SK-N-SH (cell line): ENCODE measurements at regions not wholly inside any gene's neighbourhood (a gene's known extent, or its start where the extent isn't known, plus 50 kb on each side); places are given as distances from the start of the nearest gene placed in this dataset.

Source experiments
- CTCF ChIA-PET: fragments of 300-600, 350-600 bp; formaldehyde crosslinking; extraction: SDS; loops from one replicate; lab custom pipeline; 2021; lab: Yijun Ruan, JAX
- POLR2A ChIA-PET: fragments of 350-600 bp; sonication (Branson Sonifier 250); formaldehyde crosslinking; extraction: SDS; loops from one replicate; lab custom pipeline; 2020; ENCODE audit warnings: antibody characterized with exemption, inconsistent platforms; lab: Yijun Ruan, JAX
- DNase-seq: peaks from one replicate; pipeline ENCODE4 v3.0.0; 2012
- H2AFZ ChIP-seq: fragments of 200-600 bp; sonication (generic); 2 replicates; pipeline ENCODE4 v1.8.1; 2016; ENCODE audit warnings: antibody characterized with exemption, mild to moderate bottlenecking, low read depth
- H3F3A ChIP-seq: fragments of 200-600 bp; sonication (generic); replicated peaks from 2 replicates; pipeline ENCODE3; 2016; ENCODE audit warnings: antibody characterized with exemption, mild to moderate bottlenecking; ENCODE audit not compliant: insufficient read depth
- H3K27ac ChIP-seq, 2 experiments: fragments of 200-500 bp in 1 of 2; fragments of 200-600 bp in 1 of 2; sonication (Bioruptor generic) in 1 of 2; sonication (generic), shearing (Covaris generic) in 1 of 2; 2 replicates each; pipeline versions ENCODE4 v1.5.1 to v1.6.1; 2014 to 2016; ENCODE audit warnings: low read depth in 2 of 2, inconsistent platforms in 1 of 2, low read length in 1 of 2, mild to moderate bottlenecking in 1 of 2, mixed read lengths in 1 of 2
- H3K27me3 ChIP-seq: fragments of 200-600 bp; sonication (generic), shearing (Covaris generic); 2 replicates; pipeline ENCODE4 v1.6.1; 2016; ENCODE audit warnings: mixed run types; ENCODE audit not compliant: insufficient read depth
- H3K36me3 ChIP-seq, 2 experiments: fragments of 200-500 bp in 1 of 2; fragments of 200-600 bp in 1 of 2; sonication (Bioruptor generic) in 1 of 2; sonication (generic) in 1 of 2; replicated peaks in 1 of 2; 2 replicates each; pipeline versions ENCODE3 to v1.5.1; 2014 to 2016; ENCODE audit warnings: low read length in 1 of 2, mild to moderate bottlenecking in 1 of 2; ENCODE audit not compliant: insufficient read depth in 2 of 2, control insufficient read depth in 1 of 2
- H3K4me1 ChIP-seq, 2 experiments: fragments of 200-500 bp in 1 of 2; fragments of 200-600 bp in 1 of 2; sonication (Bioruptor generic) in 1 of 2; sonication (generic), shearing (Covaris generic) in 1 of 2; 2 replicates each; pipeline versions ENCODE4 v1.5.1 to v1.6.1; 2014 to 2016; ENCODE audit warnings: low read depth in 1 of 2, low read length in 1 of 2, mixed run types in 1 of 2; ENCODE audit not compliant: insufficient read depth in 2 of 2, control insufficient read depth in 1 of 2
- H3K4me2 ChIP-seq: fragments of 200-600 bp; sonication (generic), shearing (Covaris generic); 2 replicates; pipeline ENCODE4 v1.6.1; 2017; ENCODE audit warnings: mixed run types
- H3K4me3 ChIP-seq, 2 experiments: fragments of 200-500 bp in 1 of 2; fragments of 200-600 bp in 1 of 2; sonication (Bioruptor generic) in 1 of 2; sonication (generic), shearing (Covaris generic) in 1 of 2; 2 replicates each; pipeline versions ENCODE4 v1.5.1 to v1.8.1; 2014 to 2016; ENCODE audit warnings: low read depth in 2 of 2, inconsistent platforms in 1 of 2, low read length in 1 of 2, mild to moderate bottlenecking in 1 of 2, mixed read lengths in 1 of 2, moderate library complexity in 1 of 2
- H3K79me2 ChIP-seq: fragments of 200-600 bp; sonication (generic); 2 replicates; pipeline ENCODE4 v1.8.1; 2017; ENCODE audit warnings: mild to moderate bottlenecking; ENCODE audit not compliant: insufficient read depth
- H3K9ac ChIP-seq: fragments of 200-600 bp; sonication (generic); 2 replicates; pipeline ENCODE4 v1.6.1; 2017; ENCODE audit warnings: mixed run types
- H3K9me2 ChIP-seq: fragments of 200-600 bp; sonication (generic); 2 replicates; pipeline ENCODE4 v1.6.1; 2017; ENCODE audit warnings: mixed run types
- H3K9me3 ChIP-seq: fragments of 200-600 bp; sonication (generic); 2 replicates; pipeline ENCODE4 v1.6.1; 2017; ENCODE audit warnings: mixed run types, mild to moderate bottlenecking, moderate library complexity
- H4K20me1 ChIP-seq: fragments of 200-600 bp; sonication (generic); 2 replicates; pipeline ENCODE4 v1.6.1; 2017; ENCODE audit warnings: mild to moderate bottlenecking, mixed run types; ENCODE audit not compliant: insufficient read depth
- ELF1 ChIP-seq: IDR thresholded peaks from 2 replicates; pipeline ENCODE4 v1.4.0; 2012
- FOSL2 ChIP-seq: IDR thresholded peaks from 2 replicates; pipeline ENCODE4 v1.4.0; 2012; ENCODE audit warnings: low read depth, mild to moderate bottlenecking, moderate library complexity, borderline replicate concordance
- FOXM1 ChIP-seq: IDR thresholded peaks from 2 replicates; pipeline ENCODE4 v1.4.0; 2012; ENCODE audit warnings: low read depth, mild to moderate bottlenecking
- JUND ChIP-seq: IDR thresholded peaks from 2 replicates; pipeline ENCODE4 v1.4.0; 2012
- MEF2A ChIP-seq: IDR thresholded peaks from 2 replicates; pipeline ENCODE4 v1.4.0; 2012; ENCODE audit warnings: low read depth, borderline replicate concordance
- RAD21 ChIP-seq: IDR thresholded peaks from 2 replicates; pipeline ENCODE4 v1.6.1; 2012; ENCODE audit warnings: mild to moderate bottlenecking, low read length
- SIN3A ChIP-seq: IDR thresholded peaks from 2 replicates; pipeline ENCODE4 v1.6.1; 2012; ENCODE audit warnings: low read depth, mild to moderate bottlenecking, low read length, moderate library complexity, borderline replicate concordance
- TEAD4 ChIP-seq: IDR thresholded peaks from 2 replicates; pipeline ENCODE4 v1.4.0; 2012; ENCODE audit warnings: mild to moderate bottlenecking, borderline replicate concordance; ENCODE audit not compliant: insufficient read depth
- USF2 ChIP-seq: fragments of 150-350 bp; IDR thresholded peaks from 2 replicates; pipeline ENCODE4 v1.6.1; 2017; ENCODE audit warnings: antibody characterized with exemption, low read length, low read depth, borderline replicate concordance
- WGBS: methylation state at CpG from one replicate; pipeline ENCODE4 v1.1.6; 2017; ENCODE audit warnings: low lambda C conversion rate; 5-methylcytosine and 5-hydroxymethylcytosine counted together
- TF ChIP-seq, protein P1 (sequence below): IDR thresholded peaks from 2 replicates; pipeline ENCODE4 v1.4.0; 2012; ENCODE audit warnings: low read depth, borderline replicate concordance
- TF ChIP-seq, protein P2 (sequence below): fragments of 200-600 bp; sonication (generic); IDR thresholded peaks from 2 replicates; pipeline ENCODE4 v1.6.1; 2017; ENCODE audit warnings: antibody characterized with exemption, mild to moderate bottlenecking, moderate library complexity

DNA sequence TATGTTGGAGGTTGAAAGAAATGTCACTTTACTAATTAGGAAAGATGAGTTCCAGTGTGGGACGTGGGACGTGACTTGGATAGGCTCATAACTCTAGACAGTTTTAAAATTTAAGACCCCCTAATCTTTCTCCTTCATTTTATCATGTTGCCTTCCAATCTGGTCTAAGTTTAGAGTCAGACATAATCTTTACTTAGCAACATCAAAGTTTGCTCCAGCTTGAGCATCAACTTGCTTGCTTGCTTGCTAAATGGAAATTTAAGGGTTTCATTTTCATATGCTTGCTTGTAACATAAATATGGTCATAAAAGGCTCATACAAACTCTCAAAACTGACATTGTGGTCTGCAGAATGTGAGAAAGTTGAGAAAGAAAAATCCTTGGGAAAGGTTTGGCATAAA is 428.9 kb downstream of the EPHA4 start:
- H3K4me2 ChIP-seq = no peak overlapping the region
- CTCF ChIA-PET = no interaction called here
- H3K9me3 ChIP-seq = no peaks in the 10 kb centered on the region
- H3K79me2 ChIP-seq = no peaks in the 10 kb centered on the region
- H2AFZ ChIP-seq = no peak overlapping the region
- H3K27me3 ChIP-seq = no peaks in the 10 kb centered on the region
- H3K9me2 ChIP-seq = no peaks in the 10 kb centered on the region
- no peak overlapping the region for H3K9ac ChIP-seq
- no peak for DNase-seq
- no peaks in the 10 kb centered on the region for H3K36me3 ChIP-seq
- H3K27ac ChIP-seq = no peak overlapping the region
- no peaks in the 10 kb centered on the region for H4K20me1 ChIP-seq
- no peak overlapping the region for H3K4me3 ChIP-seq
- WGBS = 6% methylated on average over 2 of the region's 2 CpGs
- H3F3A ChIP-seq = no peaks in the 10 kb centered on the region
- TF ChIP-seq MEF2A (no peak), ELF1 (no peak), RAD21 (no peak), JUND (no peak), TEAD4 (no peak)
- TF ChIP-seq, all 33 proteins: peak for 0
- POLR2A ChIA-PET = no interaction called here
- no peaks in the 10 kb centered on the region for H3K4me1 ChIP-seq

- Histone ChIP-seq H3K9me3 (no peaks in the 10 kb centered on the region), H3K9me2 (no peaks in the 10 kb centered on the region), H3K79me2 (no peaks in the 10 kb centered on the region), H4K20me1 (no peaks in the 10 kb centered on the region), H3F3A (no peaks in the 10 kb centered on the region), H3K4me2 (no peak overlapping the region), H3K9ac (no peak overlapping the region), H3K27ac (no peak overlapping the region), H3K4me3 (no peak overlapping the region), H2AFZ (no peak overlapping the region), H3K27me3 (no peaks in the 10 kb centered on the region), H3K4me1 (no peaks in the 10 kb centered on the region), H3K36me3 (no peaks in the 10 kb centered on the region)
- CTCF ChIA-PET = no interaction called here
- no peak for TF ChIP-seq FOXM1
- TF ChIP-seq, protein P1, sequence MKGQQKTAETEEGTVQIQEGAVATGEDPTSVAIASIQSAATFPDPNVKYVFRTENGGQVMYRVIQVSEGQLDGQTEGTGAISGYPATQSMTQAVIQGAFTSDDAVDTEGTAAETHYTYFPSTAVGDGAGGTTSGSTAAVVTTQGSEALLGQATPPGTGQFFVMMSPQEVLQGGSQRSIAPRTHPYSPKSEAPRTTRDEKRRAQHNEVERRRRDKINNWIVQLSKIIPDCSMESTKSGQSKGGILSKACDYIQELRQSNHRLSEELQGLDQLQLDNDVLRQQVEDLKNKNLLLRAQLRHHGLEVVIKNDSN = no peak
- TF ChIP-seq USF2 = no peak
- TF ChIP-seq, protein P2, sequence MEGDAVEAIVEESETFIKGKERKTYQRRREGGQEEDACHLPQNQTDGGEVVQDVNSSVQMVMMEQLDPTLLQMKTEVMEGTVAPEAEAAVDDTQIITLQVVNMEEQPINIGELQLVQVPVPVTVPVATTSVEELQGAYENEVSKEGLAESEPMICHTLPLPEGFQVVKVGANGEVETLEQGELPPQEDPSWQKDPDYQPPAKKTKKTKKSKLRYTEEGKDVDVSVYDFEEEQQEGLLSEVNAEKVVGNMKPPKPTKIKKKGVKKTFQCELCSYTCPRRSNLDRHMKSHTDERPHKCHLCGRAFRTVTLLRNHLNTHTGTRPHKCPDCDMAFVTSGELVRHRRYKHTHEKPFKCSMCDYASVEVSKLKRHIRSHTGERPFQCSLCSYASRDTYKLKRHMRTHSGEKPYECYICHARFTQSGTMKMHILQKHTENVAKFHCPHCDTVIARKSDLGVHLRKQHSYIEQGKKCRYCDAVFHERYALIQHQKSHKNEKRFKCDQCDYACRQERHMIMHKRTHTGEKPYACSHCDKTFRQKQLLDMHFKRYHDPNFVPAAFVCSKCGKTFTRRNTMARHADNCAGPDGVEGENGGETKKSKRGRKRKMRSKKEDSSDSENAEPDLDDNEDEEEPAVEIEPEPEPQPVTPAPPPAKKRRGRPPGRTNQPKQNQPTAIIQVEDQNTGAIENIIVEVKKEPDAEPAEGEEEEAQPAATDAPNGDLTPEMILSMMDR = no peak
- no peak for TF ChIP-seq FOSL2
- no peak for TF ChIP-seq SIN3A
- no peak for DNase-seq
- 0% methylated on average over 1 of the region's 1 CpG for WGBS
- POLR2A ChIA-PET = no interaction called here
These were observed 427.2 kb downstream of the EPHA4 start for GRCh38 chr2:221144909-221145308.
